Testis (tissue), 2 donors: ENCODE measurements at regions not wholly inside any gene's neighbourhood (a gene's known extent, or its start where the extent isn't known, plus 50 kb on each side); places are given as distances from the start of the nearest gene placed in this dataset.
A peak's percentile ranks its signal among the peaks of the same experiment; 100 is the strongest.

Experiments
- DNase-seq: peaks from one replicate; pipeline ENCODE4 v3.0.0-alpha.2; 2019
- H3K27ac ChIP-seq, 2 donors: fragments of 200-600 bp; sonication (generic); one replicate each; pipeline ENCODE4 v1.5.1; 2019
- H3K27me3 ChIP-seq: fragments of 200-600 bp; sonication (generic); one replicate; pipeline ENCODE4 v1.5.1; 2019
- H3K36me3 ChIP-seq: fragments of 200-600 bp; sonication (generic); one replicate; pipeline ENCODE4 v1.5.1; 2017; ENCODE audit warnings: low read depth; ENCODE audit errors: missing control alignments
- H3K4me1 ChIP-seq: fragments of 200-600 bp; sonication (generic); one replicate; pipeline ENCODE4 v1.5.1; 2019
- H3K4me3 ChIP-seq, 2 donors: fragments of 200-600 bp; sonication (generic); one replicate each; pipeline ENCODE4 v1.5.1; 2017 to 2019
- H3K9me3 ChIP-seq: fragments of 200-600 bp; sonication (generic); one replicate; pipeline ENCODE4 v1.5.1; 2017
- POLR2A ChIP-seq: fragments of 450-650 bp; IDR thresholded peaks from one replicate; pipeline ENCODE4 v1.6.1; 2017; ENCODE audit warnings: antibody characterized with exemption, mild to moderate bottlenecking, moderate library complexity
- WGBS, 2 donors: methylation state at CpG; one replicate each; pipeline ENCODE4 v1.1.5; 2018; 5-methylcytosine and 5-hydroxymethylcytosine counted together
- intact Hi-C: fragments of 100-400 bp; cut with DNase I; formaldehyde crosslinking; loops from one replicate; pipeline ENCODE4 v1.15.1; 2023; ENCODE audit warnings: low total_unique reads
- TF ChIP-seq, protein P1 (sequence below), 3 experiments: fragments of 450-650 bp in 2 of 3; fragments of 200-600 bp in 1 of 3; sonication (generic) in 1 of 3; IDR thresholded peaks; one replicate each; pipeline ENCODE4 v1.5.1; 2016 to 2019; ENCODE audit warnings: antibody characterized with exemption in 3 of 3, mild to moderate bottlenecking in 2 of 3, moderate library complexity in 1 of 3

DNA sequence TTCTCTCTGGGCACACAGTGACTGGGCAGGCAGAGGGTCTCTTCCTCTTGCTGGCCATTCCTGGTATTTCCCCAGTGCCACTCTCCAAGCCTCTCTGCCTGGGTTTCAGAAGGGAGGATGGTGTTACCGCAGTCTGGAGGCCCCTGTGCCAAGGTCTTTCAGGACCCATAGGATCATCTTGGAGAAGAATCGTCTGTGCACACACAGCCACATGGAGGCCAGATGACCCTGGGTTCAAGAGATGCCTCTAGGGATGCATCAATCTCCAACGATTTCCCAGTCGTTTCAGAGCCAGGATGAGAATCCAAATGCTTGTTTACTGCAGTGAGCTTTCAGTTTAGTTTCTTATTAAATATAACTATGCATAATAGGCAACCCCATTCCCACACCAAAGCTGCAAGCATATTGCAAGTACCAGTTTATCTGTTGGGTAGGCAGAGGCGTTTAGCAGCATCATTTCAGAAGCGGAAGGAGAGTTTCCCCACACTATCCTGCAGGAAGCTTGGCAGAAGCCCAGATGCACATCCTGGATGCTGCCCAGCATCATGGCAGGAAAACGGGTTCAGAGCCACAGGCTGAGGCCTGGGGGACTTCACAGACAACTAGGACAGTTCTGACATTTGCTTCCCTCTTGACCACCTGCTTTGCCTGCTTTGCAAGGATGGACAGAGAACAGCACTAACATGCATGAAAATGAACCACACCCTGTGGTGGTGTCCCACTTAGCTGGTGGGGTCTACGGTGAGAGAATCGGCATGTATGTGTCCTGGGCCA, 134.7 kb upstream of the FAM20C start:
- H3K27me3 ChIP-seq, result no peaks in the 10 kb centered on the region
- H3K36me3 ChIP-seq, result no peaks in the 10 kb centered on the region
- intact Hi-C loops, result no loop called here
- 46 to 59% methylated on average over 9 of the region's 9 CpGs for WGBS, 2 donors
- no peaks in the 10 kb centered on the region for H3K9me3 ChIP-seq
- H3K4me1 ChIP-seq, result peaks cover 6% of the 10 kb centered on the region
- H3K4me3 ChIP-seq, result no peak overlapping the region
- no peak for TF ChIP-seq POLR2A
- TF ChIP-seq, protein P1, sequence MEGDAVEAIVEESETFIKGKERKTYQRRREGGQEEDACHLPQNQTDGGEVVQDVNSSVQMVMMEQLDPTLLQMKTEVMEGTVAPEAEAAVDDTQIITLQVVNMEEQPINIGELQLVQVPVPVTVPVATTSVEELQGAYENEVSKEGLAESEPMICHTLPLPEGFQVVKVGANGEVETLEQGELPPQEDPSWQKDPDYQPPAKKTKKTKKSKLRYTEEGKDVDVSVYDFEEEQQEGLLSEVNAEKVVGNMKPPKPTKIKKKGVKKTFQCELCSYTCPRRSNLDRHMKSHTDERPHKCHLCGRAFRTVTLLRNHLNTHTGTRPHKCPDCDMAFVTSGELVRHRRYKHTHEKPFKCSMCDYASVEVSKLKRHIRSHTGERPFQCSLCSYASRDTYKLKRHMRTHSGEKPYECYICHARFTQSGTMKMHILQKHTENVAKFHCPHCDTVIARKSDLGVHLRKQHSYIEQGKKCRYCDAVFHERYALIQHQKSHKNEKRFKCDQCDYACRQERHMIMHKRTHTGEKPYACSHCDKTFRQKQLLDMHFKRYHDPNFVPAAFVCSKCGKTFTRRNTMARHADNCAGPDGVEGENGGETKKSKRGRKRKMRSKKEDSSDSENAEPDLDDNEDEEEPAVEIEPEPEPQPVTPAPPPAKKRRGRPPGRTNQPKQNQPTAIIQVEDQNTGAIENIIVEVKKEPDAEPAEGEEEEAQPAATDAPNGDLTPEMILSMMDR (IDR thresholded peaks at IDR 0.05), result no peak
- no peak for DNase-seq
- no peak overlapping the region for H3K27ac ChIP-seq

DNA sequence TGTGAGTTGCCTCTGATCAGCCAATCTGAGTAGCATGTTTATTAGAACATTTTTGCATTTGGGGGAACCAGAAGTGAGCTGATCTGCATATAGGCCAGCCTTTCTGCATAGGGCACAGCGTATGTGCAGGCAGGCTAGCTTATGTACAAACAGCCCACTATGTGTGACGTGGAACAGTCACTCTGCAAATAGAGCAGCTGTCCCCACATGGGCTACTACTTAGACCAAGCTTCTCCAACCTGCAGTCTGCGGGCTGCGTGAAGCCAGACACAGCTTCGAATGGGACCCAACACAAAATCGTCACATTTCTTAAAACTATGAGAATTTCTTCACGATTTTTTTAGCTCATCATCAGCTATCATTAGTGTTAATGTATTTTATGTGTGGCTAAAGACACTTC, 134.1 kb upstream of the FAM20C start:
- H3K9me3 ChIP-seq, result no peaks in the 10 kb centered on the region
- H3K4me1 ChIP-seq, result peaks cover 6% of the 10 kb centered on the region
- 87 to 94% methylated on average over 7 of the region's 7 CpGs for WGBS, 2 donors
- no peak overlapping the region for H3K27ac ChIP-seq
- no peaks in the 10 kb centered on the region for H3K36me3 ChIP-seq
- H3K27me3 ChIP-seq, result no peaks in the 10 kb centered on the region
- intact Hi-C loops, result no loop called here
- DNase-seq, result no peak
- TF ChIP-seq POLR2A, result no peak
- TF ChIP-seq, protein P1 (IDR thresholded peaks at IDR 0.05), result no peak
- H3K4me3 ChIP-seq, result no peak overlapping the region

DNA sequence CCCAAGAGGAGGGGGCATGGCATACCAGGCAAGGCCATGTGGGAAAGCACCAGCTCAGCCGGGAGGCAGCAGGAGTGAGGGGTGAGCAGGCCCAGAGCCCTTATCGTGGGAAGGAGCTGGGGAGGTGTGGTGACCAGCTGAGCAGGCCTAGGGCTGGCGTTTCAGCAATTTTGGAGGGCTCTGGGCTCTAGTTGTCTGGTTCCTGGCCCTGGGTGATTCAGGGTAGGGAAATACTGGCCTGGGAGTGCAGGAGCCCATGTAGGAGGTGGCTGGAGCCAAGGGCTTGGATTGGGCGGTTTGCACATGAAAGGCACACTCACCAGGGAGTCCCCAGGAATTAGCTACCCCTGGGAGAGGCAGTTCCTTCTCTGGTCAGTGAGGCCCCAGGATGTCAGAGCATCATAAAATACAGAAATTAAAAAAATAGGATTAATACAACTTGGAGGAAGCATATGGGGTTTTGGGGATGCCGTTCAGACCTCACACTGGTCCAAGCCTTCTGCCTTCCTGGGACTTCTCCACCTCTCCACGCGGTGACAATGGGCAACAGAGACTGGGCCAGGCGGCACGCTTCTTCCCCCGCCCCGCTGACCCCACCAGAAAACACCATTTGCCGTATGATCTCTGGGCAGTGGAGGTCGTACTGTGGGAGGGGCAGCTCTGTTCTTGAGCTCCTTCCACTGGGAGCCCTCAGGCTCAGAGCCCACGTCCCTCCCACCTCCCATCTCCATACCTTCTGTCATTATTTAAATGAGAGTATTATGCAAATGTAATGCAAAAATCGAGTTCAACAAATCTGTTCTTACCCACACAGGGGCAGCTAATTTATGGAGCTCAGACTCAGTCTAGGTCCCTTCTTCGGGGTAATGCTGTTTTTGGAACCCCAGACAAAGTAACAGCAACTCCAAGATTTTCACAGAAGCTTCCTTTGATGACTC, 133.0 kb upstream of the FAM20C start:
- DNase-seq, result no peak
- Histone ChIP-seq H3K4me3 (no peak overlapping the region), H3K9me3 (no peaks in the 10 kb centered on the region)

DNA sequence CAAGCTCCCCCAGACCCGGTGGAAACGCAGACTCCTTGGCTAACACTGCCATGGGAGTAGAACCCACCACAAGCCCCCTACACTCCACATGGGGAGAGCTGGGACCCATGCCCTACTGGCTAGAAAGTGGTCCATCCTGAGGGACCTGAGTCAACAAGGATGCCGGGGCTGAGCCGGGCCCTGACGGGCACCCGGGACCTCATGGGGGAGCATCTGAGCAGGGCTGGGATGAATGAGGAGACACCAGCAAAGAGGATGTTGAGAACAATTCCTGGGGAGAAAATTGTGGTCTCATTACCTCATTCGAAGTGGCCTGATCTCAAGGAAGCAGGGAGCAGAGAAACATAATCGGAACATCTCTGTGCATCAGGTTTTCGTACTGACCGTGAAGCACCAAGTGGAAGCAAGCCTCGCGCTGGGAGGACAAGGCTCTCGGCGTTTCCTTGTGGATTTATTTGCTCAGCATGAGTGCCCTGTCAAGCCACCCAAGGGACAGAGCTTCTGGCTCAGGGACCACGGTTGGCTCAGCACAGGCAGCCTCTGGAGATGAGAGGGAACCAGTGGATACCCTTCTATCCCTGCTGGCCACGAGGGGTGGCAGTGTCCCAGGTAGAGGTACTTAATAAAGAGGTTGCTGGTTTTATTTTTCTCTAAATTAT, 132.2 kb upstream of the FAM20C start:
- DNase-seq, result peak; percentile 10
- Histone ChIP-seq H3K4me1 (peaks cover 9% of the 10 kb centered on the region), H3K36me3 (no peaks in the 10 kb centered on the region), H3K4me3 (no peak overlapping the region), H3K9me3 (no peaks in the 10 kb centered on the region), H3K27ac (no peak overlapping the region), H3K27me3 (no peaks in the 10 kb centered on the region)
- 90 to 93% methylated on average over 16 of the region's 16 CpGs for WGBS, 2 donors
- intact Hi-C loops, result no loop called here
- TF ChIP-seq, protein P1 (IDR thresholded peaks at IDR 0.05), result no peak
- no peak for TF ChIP-seq POLR2A

More for the DNA sequence above, 133.0 kb upstream of the FAM20C start:
- no peaks in the 10 kb centered on the region for H3K36me3 ChIP-seq
- intact Hi-C loops, result no loop called here
- peaks cover 9% of the 10 kb centered on the region for H3K4me1 ChIP-seq
- TF ChIP-seq, protein P1 (IDR thresholded peaks at IDR 0.05), result no peak
- TF ChIP-seq POLR2A, result no peak
- H3K27me3 ChIP-seq, result no peaks in the 10 kb centered on the region
- WGBS, 2 donors, result 85% methylated on average over 16 of the region's 16 CpGs
- H3K27ac ChIP-seq, result no peak overlapping the region
